ENCODE measurements at regions not wholly inside any gene's neighbourhood (a gene's known extent, or its start where the extent isn't known, plus 50 kb on each side); places are given as distances from the start of the nearest gene placed in this dataset.

DNA sequence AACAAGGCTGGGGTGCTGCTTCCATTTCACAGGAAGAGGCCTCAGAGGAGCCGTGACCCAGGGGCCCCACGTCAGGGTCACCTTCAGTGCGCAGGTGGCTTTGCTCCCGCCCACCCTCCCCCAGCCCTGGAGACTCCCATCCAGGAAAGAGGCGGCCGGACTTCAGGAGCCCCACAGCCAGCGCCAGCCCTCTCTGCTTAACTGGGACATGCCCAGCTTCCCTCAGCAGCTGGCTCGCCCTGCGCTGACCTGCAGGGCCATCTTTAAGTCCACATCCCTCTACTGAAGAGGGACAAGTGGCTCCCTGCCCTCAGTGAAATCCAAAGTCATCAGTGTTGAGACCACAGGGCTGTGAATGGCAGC is 141.9 kb upstream of the PPP2R2D start:
- Mint-ChIP-seq H3K27ac (ENCODE audit: unreplicated experiment) (no peak overlapping the region), H3K36me3 (ENCODE audit: insufficient read depth, unreplicated experiment) (no peaks in the 10 kb centered on the region), H3K4me1 (ENCODE audit: low read depth, unreplicated experiment) (no peaks in the 10 kb centered on the region), H3K9me3 (ENCODE audit: unreplicated experiment) (peaks cover under 1% of the 10 kb centered on the region), H3K4me3 (ENCODE audit: unreplicated experiment) (no peak overlapping the region), H3K27me3 (ENCODE audit: insufficient read depth, unreplicated experiment) (peaks cover 6% of the 10 kb centered on the region)
- DNase-seq = no peak
- ChIA-PET CTCF (no interaction called here), POLR2A (no interaction called here)
- no TSS peak for BruUV-seq (replicated peaks)
- intact Hi-C loops (cut with micrococcal nuclease; ENCODE audit: unreplicated experiment) = no loop called here
- Histone ChIP-seq H3K4me1 (peaks cover 6% of the 10 kb centered on the region; the same call in 1 of the 2 replicates), H3K4me3 (ENCODE audit: low read depth, low read length) (no peak overlapping the region), H3K36me3 (ENCODE audit: control insufficient read depth, insufficient read depth, low read length) (no peaks in the 10 kb centered on the region), H3K9me3 (no peaks in the 10 kb centered on the region), H3K27me3 (replicated peaks; ENCODE audit: control insufficient read depth, insufficient read depth, low read length) (no peaks in the 10 kb centered on the region)
- TF ChIP-seq, protein P1, sequence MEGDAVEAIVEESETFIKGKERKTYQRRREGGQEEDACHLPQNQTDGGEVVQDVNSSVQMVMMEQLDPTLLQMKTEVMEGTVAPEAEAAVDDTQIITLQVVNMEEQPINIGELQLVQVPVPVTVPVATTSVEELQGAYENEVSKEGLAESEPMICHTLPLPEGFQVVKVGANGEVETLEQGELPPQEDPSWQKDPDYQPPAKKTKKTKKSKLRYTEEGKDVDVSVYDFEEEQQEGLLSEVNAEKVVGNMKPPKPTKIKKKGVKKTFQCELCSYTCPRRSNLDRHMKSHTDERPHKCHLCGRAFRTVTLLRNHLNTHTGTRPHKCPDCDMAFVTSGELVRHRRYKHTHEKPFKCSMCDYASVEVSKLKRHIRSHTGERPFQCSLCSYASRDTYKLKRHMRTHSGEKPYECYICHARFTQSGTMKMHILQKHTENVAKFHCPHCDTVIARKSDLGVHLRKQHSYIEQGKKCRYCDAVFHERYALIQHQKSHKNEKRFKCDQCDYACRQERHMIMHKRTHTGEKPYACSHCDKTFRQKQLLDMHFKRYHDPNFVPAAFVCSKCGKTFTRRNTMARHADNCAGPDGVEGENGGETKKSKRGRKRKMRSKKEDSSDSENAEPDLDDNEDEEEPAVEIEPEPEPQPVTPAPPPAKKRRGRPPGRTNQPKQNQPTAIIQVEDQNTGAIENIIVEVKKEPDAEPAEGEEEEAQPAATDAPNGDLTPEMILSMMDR (IDR thresholded peaks at IDR 0.05; ENCODE audit: insufficient read depth in 1 of 2, low read depth in 1 of 2, low read length in 1 of 2, severe bottlenecking in 1 of 2, unreplicated experiment in 1 of 2) = no peak

DNA sequence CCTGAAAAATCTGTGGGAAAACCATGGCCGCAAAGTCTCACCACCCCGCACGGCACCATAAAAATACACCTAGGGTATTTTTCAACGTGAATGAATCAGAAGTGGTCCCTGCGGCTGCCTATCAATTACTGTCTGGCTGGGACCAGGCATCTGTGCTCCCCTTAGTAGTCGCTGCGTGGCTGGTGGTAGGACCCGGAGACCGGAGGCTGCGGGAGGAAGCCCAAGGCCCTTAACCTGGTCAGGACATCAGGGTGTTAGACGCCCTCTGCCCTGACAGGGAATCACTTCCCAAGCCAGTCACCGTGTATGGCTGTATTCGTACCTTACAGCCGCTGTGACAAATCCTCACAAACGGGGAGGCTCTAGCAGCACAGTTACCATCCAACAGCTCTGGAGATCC is 141.5 kb upstream of the PPP2R2D start:
- DNase-seq = no peak
- peaks cover 6% of the 10 kb centered on the region; the same call in 1 of the 2 replicates for H3K4me1 ChIP-seq
- H3K9me3 ChIP-seq = no peaks in the 10 kb centered on the region
- TF ChIP-seq, protein P1 (IDR thresholded peaks at IDR 0.05; ENCODE audit: insufficient read depth in 1 of 2, low read depth in 1 of 2, low read length in 1 of 2, severe bottlenecking in 1 of 2, unreplicated experiment in 1 of 2) = no peak
- POLR2A ChIA-PET = no interaction called here
- intact Hi-C loops (cut with micrococcal nuclease; ENCODE audit: unreplicated experiment) = no loop called here
- no peaks in the 10 kb centered on the region for H3K36me3 ChIP-seq (ENCODE audit: control insufficient read depth, insufficient read depth, low read length)
- no peak overlapping the region for H3K4me3 Mint-ChIP-seq (ENCODE audit: unreplicated experiment)
- no peaks in the 10 kb centered on the region for H3K4me1 Mint-ChIP-seq (ENCODE audit: low read depth, unreplicated experiment)
- H3K36me3 Mint-ChIP-seq (ENCODE audit: insufficient read depth, unreplicated experiment) = no peaks in the 10 kb centered on the region
- no peak overlapping the region for H3K27ac Mint-ChIP-seq (ENCODE audit: unreplicated experiment)
- CTCF ChIA-PET = no interaction called here
- H3K27me3 ChIP-seq (replicated peaks; ENCODE audit: control insufficient read depth, insufficient read depth, low read length) = no peaks in the 10 kb centered on the region
- peaks cover 10% of the 10 kb centered on the region for H3K27me3 Mint-ChIP-seq (ENCODE audit: insufficient read depth, unreplicated experiment)
- peaks cover 5% of the 10 kb centered on the region for H3K9me3 Mint-ChIP-seq (ENCODE audit: unreplicated experiment)
- BruUV-seq (replicated peaks) = no TSS peak
- no peak overlapping the region for H3K4me3 ChIP-seq (ENCODE audit: low read depth, low read length)

DNA sequence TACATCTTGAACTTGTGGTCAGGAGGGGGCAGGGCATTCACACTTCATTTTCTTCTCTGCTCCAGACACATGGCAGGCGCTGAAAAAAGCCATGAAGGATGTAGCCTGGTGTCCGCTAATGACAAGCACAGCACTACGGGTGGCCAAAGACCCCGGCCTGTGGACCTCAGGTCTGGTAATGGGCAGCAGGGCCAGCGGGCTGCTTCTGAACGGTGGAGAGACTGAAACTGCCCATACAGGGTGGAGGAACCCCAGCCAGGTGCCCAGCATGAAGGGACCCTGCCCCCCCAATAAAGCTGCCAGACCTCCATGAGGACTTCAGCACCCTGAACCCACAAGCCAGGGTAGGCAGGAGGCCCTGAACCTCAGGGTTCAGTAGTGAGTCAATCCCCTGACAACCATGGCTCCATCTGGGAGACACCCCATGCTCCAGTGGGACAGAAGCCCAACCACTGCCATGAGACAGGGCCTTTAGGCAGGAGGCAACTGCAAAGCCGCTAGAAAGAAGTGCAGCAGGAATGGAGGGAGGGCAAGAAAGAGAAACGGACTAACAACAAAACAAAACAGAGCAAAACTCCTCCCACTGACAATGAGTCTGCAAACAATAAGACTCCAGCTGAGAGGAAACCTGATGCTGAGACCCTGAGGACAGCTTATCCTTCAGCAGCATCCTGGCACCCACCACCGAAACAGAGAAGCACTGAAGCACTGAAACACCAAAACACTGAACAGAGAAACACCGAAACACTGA is 140.2 kb upstream of the PPP2R2D start:
- no peaks in the 10 kb centered on the region for H3K9me3 ChIP-seq
- no peaks in the 10 kb centered on the region for H3K27me3 ChIP-seq (replicated peaks; ENCODE audit: control insufficient read depth, insufficient read depth, low read length)
- no TSS peak for BruUV-seq (replicated peaks)
- H3K36me3 ChIP-seq (ENCODE audit: control insufficient read depth, insufficient read depth, low read length) = no peaks in the 10 kb centered on the region
- TF ChIP-seq, protein P1 (IDR thresholded peaks at IDR 0.05; ENCODE audit: insufficient read depth in 1 of 2, low read depth in 1 of 2, low read length in 1 of 2, severe bottlenecking in 1 of 2, unreplicated experiment in 1 of 2) = no peak
- intact Hi-C loops (cut with micrococcal nuclease; ENCODE audit: unreplicated experiment) = no loop called here
- no peaks in the 10 kb centered on the region for H3K4me1 Mint-ChIP-seq (ENCODE audit: low read depth, unreplicated experiment)
- peaks cover 1% of the 10 kb centered on the region; the same call in 1 of the 2 replicates for H3K4me1 ChIP-seq
- H3K4me3 ChIP-seq (ENCODE audit: low read depth, low read length) = no peak overlapping the region
- no peak overlapping the region for H3K27ac Mint-ChIP-seq (ENCODE audit: unreplicated experiment)
- DNase-seq = no peak
- peaks cover 12% of the 10 kb centered on the region for H3K27me3 Mint-ChIP-seq (ENCODE audit: insufficient read depth, unreplicated experiment)
- ChIA-PET POLR2A (no interaction called here), CTCF (no interaction called here)
- H3K4me3 Mint-ChIP-seq (ENCODE audit: unreplicated experiment) = no peak overlapping the region
- no peaks in the 10 kb centered on the region for H3K36me3 Mint-ChIP-seq (ENCODE audit: insufficient read depth, unreplicated experiment)
- peaks cover 8% of the 10 kb centered on the region for H3K9me3 Mint-ChIP-seq (ENCODE audit: unreplicated experiment)

Measured in Caco-2 (cell line).